ENCODE measurements at regions not wholly inside any gene's neighbourhood (a gene's known extent, or its start where the extent isn't known, plus 50 kb on each side); places are given as distances from the start of the nearest gene placed in this dataset.

- Histone ChIP-seq H2AFZ (ENCODE audit: low read depth, low read length) (no peak overlapping the region), H3K79me2 (ENCODE audit: insufficient read depth, low read length) (no peaks in the 10 kb centered on the region)
Measured at GRCh38 chr5:121681229-121681855, 170.3 kb upstream of the FTMT start.

DNA sequence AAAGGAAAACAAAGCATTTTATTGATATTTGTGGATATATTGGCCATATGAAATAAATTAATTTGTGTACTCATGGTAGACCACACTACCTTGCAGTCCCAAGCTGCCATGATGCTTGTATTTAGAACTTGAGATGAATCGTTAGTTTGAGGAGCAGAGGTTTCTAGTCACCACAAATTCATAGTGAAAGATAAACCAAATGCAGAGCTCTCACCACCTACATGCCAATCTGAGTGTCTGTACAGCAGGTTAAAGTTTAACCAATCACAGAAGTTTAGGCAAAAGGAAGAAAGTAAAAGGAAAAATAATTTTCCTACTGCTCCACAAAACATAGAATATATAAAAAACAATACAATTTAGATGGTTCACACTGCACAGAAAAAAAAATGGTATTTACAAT, 163.6 kb upstream of the FTMT start:
- TF ChIP-seq EZH2 (IDR thresholded peaks at IDR 0.05; ENCODE audit: borderline replicate concordance, low read depth, low read length, severe bottlenecking): no peak
- TF ChIP-seq, protein P1, sequence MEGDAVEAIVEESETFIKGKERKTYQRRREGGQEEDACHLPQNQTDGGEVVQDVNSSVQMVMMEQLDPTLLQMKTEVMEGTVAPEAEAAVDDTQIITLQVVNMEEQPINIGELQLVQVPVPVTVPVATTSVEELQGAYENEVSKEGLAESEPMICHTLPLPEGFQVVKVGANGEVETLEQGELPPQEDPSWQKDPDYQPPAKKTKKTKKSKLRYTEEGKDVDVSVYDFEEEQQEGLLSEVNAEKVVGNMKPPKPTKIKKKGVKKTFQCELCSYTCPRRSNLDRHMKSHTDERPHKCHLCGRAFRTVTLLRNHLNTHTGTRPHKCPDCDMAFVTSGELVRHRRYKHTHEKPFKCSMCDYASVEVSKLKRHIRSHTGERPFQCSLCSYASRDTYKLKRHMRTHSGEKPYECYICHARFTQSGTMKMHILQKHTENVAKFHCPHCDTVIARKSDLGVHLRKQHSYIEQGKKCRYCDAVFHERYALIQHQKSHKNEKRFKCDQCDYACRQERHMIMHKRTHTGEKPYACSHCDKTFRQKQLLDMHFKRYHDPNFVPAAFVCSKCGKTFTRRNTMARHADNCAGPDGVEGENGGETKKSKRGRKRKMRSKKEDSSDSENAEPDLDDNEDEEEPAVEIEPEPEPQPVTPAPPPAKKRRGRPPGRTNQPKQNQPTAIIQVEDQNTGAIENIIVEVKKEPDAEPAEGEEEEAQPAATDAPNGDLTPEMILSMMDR (IDR thresholded peaks at IDR 0.05; ENCODE audit: borderline replicate concordance, extremely low read depth, low read length, poor library complexity, severe bottlenecking): no peak
- Histone ChIP-seq H3K4me3 (ENCODE audit: low read depth in 1 of 2, low read length in 2 of 2) (no peak overlapping the region), H3K9me3 (ENCODE audit: insufficient read depth, low read length, severe bottlenecking) (no peaks in the 10 kb centered on the region), H3K9ac (ENCODE audit: low read depth, low read length) (no peak overlapping the region), H2AFZ (ENCODE audit: low read depth, low read length) (no peak overlapping the region), H3K79me2 (ENCODE audit: insufficient read depth, low read length) (no peaks in the 10 kb centered on the region), H3K4me2 (ENCODE audit: insufficient read depth, low read length) (no peak overlapping the region), H3K27ac (ENCODE audit: low read length) (no peak overlapping the region), H3K36me3 (ENCODE audit: insufficient read depth, low read length) (no peaks in the 10 kb centered on the region), H4K20me1 (ENCODE audit: insufficient read depth, low read length) (no peaks in the 10 kb centered on the region), H3K27me3 (ENCODE audit: insufficient read depth, low read length, poor library complexity) (no peaks in the 10 kb centered on the region), H3K4me1 (ENCODE audit: insufficient read depth, low read length) (no peaks in the 10 kb centered on the region)
- DNase-seq: no peak
- ATAC-seq (ENCODE audit: insufficient read depth, low read depth): no peak

More at GRCh38 chr5:121681229-121681855, 170.3 kb upstream of the FTMT start:
- TF ChIP-seq EZH2 (IDR thresholded peaks at IDR 0.05; ENCODE audit: borderline replicate concordance, low read depth, low read length, severe bottlenecking): no peak
- H3K9ac ChIP-seq (ENCODE audit: low read depth, low read length): no peak overlapping the region
- H3K27me3 ChIP-seq (ENCODE audit: insufficient read depth, low read length, poor library complexity): no peaks in the 10 kb centered on the region
- peaks cover 15% of the 10 kb centered on the region for H3K9me3 ChIP-seq (ENCODE audit: insufficient read depth, low read length, severe bottlenecking)
- no peaks in the 10 kb centered on the region for H3K4me1 ChIP-seq (ENCODE audit: insufficient read depth, low read length)
- DNase-seq: no peak
- H4K20me1 ChIP-seq (ENCODE audit: insufficient read depth, low read length): no peaks in the 10 kb centered on the region
- no peak overlapping the region for H3K27ac ChIP-seq (ENCODE audit: low read length)
- H3K4me3 ChIP-seq (ENCODE audit: low read depth in 1 of 2, low read length in 2 of 2): no peak overlapping the region
- H3K4me2 ChIP-seq (ENCODE audit: insufficient read depth, low read length): no peak overlapping the region
- ATAC-seq (ENCODE audit: insufficient read depth, low read depth): no peak
- H3K36me3 ChIP-seq (ENCODE audit: insufficient read depth, low read length): no peaks in the 10 kb centered on the region

DNA sequence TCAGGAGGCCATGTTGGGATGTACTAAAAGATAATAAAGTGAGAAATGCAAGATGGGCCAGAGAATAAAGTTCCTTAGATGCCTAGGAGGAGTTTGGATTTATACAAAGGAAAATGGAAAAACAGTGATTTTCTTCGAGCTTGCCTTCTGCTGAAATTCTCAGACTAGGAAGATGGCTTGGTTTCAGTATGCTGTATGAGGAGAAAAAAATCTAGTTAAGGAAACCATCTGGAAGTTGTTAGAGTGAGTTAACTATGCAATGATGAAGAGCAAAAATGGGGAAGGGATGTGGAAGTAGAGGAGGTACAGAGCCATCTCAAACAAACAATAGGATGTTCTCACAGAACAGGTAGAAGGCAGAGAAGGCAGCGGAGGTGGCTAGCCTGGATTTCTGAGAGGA, 162.9 kb upstream of the FTMT start:
- Histone ChIP-seq H3K9ac (ENCODE audit: low read depth, low read length) (no peak overlapping the region), H3K27me3 (ENCODE audit: insufficient read depth, low read length, poor library complexity) (no peaks in the 10 kb centered on the region), H4K20me1 (ENCODE audit: insufficient read depth, low read length) (no peaks in the 10 kb centered on the region), H3K27ac (ENCODE audit: low read length) (no peak overlapping the region), H3K4me2 (ENCODE audit: insufficient read depth, low read length) (no peak overlapping the region), H3K4me1 (ENCODE audit: insufficient read depth, low read length) (no peaks in the 10 kb centered on the region), H3K9me3 (ENCODE audit: insufficient read depth, low read length, severe bottlenecking) (no peaks in the 10 kb centered on the region), H3K36me3 (ENCODE audit: insufficient read depth, low read length) (no peaks in the 10 kb centered on the region), H2AFZ (ENCODE audit: low read depth, low read length) (no peak overlapping the region), H3K4me3 (ENCODE audit: low read depth in 1 of 2, low read length in 2 of 2) (no peak overlapping the region), H3K79me2 (ENCODE audit: insufficient read depth, low read length) (no peaks in the 10 kb centered on the region)
- no peak for ATAC-seq (ENCODE audit: insufficient read depth, low read depth)
- DNase-seq: no peak
- TF ChIP-seq, protein P1 (IDR thresholded peaks at IDR 0.05; ENCODE audit: borderline replicate concordance, extremely low read depth, low read length, poor library complexity, severe bottlenecking): no peak
- TF ChIP-seq EZH2 (IDR thresholded peaks at IDR 0.05; ENCODE audit: borderline replicate concordance, low read depth, low read length, severe bottlenecking): no peak

DNA sequence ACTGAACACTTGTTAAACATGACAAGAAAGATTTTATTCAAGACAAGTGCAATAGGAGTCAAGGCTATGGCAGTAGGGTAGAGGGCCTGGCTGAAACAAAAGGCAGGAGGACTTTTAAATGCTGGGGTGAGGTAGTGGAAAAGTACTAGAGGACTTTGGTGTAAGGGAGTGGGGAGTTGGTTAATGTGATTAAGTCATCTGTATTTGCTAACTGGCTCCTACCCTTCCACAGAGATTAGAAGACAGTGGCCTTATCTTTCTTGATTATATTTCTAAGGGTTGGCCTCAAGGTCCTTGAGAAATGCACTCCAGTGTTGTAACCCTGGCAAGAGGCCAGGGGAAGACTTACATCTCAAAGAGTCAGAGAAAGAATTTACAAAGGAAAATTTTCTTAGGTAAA, 160.2 kb upstream of the FTMT start:
- no peaks in the 10 kb centered on the region for H3K27me3 ChIP-seq (ENCODE audit: insufficient read depth, low read length, poor library complexity)
- no peaks in the 10 kb centered on the region for H3K9me3 ChIP-seq (ENCODE audit: insufficient read depth, low read length, severe bottlenecking)
- no peak overlapping the region for H3K4me2 ChIP-seq (ENCODE audit: insufficient read depth, low read length)
- H3K4me1 ChIP-seq (ENCODE audit: insufficient read depth, low read length): peaks cover 12% of the 10 kb centered on the region
- no peaks in the 10 kb centered on the region for H3K36me3 ChIP-seq (ENCODE audit: insufficient read depth, low read length)
- H2AFZ ChIP-seq (ENCODE audit: low read depth, low read length): no peak overlapping the region
- H3K4me3 ChIP-seq (ENCODE audit: low read depth in 1 of 2, low read length in 2 of 2): no peak overlapping the region
- H3K9ac ChIP-seq (ENCODE audit: low read depth, low read length): no peak overlapping the region
- DNase-seq: no peak
- TF ChIP-seq, protein P1 (IDR thresholded peaks at IDR 0.05; ENCODE audit: borderline replicate concordance, extremely low read depth, low read length, poor library complexity, severe bottlenecking): no peak
- TF ChIP-seq EZH2 (IDR thresholded peaks at IDR 0.05; ENCODE audit: borderline replicate concordance, low read depth, low read length, severe bottlenecking): no peak
- no peak overlapping the region for H3K27ac ChIP-seq (ENCODE audit: low read length)
- ATAC-seq (ENCODE audit: insufficient read depth, low read depth): no peak
- H3K79me2 ChIP-seq (ENCODE audit: insufficient read depth, low read length): no peaks in the 10 kb centered on the region
- no peaks in the 10 kb centered on the region for H4K20me1 ChIP-seq (ENCODE audit: insufficient read depth, low read length)
